CD8-positive, alpha-beta memory T cell (primary cell): ENCODE measurements at regions not wholly inside any gene's neighbourhood (a gene's known extent, or its start where the extent isn't known, plus 50 kb on each side); places are given as distances from the start of the nearest gene placed in this dataset.
A peak's percentile ranks its signal among the peaks of the same experiment; 100 is the strongest.

Experiments used
- CTCF ChIA-PET: fragments of 350-600 bp; sonication (Branson Sonifier 250); formaldehyde crosslinking; loops from one replicate; lab custom pipeline; 2021; ENCODE audit warnings: antibody characterized with exemption; lab: Charles Lee
- POLR2A ChIA-PET: fragments of 350-600 bp; sonication (Branson Sonifier 250); formaldehyde crosslinking; loops from one replicate; lab custom pipeline; 2021; ENCODE audit warnings: antibody characterized with exemption; lab: Charles Lee
- DNase-seq, 5 donors: peaks; one replicate each; pipeline versions ENCODE4 v3.0.0 to v3.0.0-alpha.2; 2020 to 2022; ENCODE audit warnings: mixed read lengths in 1 of 5
- H3K27ac ChIP-seq: one replicate; pipeline ENCODE4 v1.7.0; 2013; ENCODE audit warnings: low read depth, mild to moderate bottlenecking, low read length, moderate library complexity
- H3K27me3 ChIP-seq: 2 replicates; pipeline ENCODE4 v1.7.0; 2013; ENCODE audit warnings: low read length, mild to moderate bottlenecking; ENCODE audit not compliant: insufficient read depth, poor library complexity, severe bottlenecking
- H3K36me3 ChIP-seq: 2 replicates; pipeline ENCODE4 v1.7.0; 2013; ENCODE audit warnings: mild to moderate bottlenecking, low read length, moderate library complexity; ENCODE audit not compliant: insufficient read depth
- H3K4me1 ChIP-seq: 2 replicates; pipeline ENCODE4 v1.7.0; 2013; ENCODE audit warnings: mild to moderate bottlenecking, low read length, moderate library complexity; ENCODE audit not compliant: insufficient read depth
- H3K4me3 ChIP-seq: 2 replicates; pipeline ENCODE4 v1.7.0; 2013; ENCODE audit warnings: mild to moderate bottlenecking, low read length
- H3K9me3 ChIP-seq: 2 replicates; pipeline ENCODE4 v1.7.0; 2013; ENCODE audit warnings: mild to moderate bottlenecking, low read length
- H3K27ac Mint-ChIP-seq, 8 donors: one replicate each; pipeline ENCODE4 v1.8.0; 2020 to 2021; ENCODE audit warnings: mixed read lengths in 8 of 8, mild to moderate bottlenecking in 6 of 8, inconsistent platforms in 3 of 8, moderate library complexity in 3 of 8
- H3K27me3 Mint-ChIP-seq, 2 donors: one replicate each; pipeline ENCODE4 v1.8.0; 2020 to 2021; ENCODE audit warnings: mixed read lengths in 2 of 2, mild to moderate bottlenecking in 1 of 2, moderate library complexity in 1 of 2
- H3K36me3 Mint-ChIP-seq, 3 donors: one replicate each; pipeline ENCODE4 v1.8.0; 2020 to 2021; ENCODE audit warnings: mixed read lengths in 3 of 3, inconsistent platforms in 1 of 3, mild to moderate bottlenecking in 1 of 3
- H3K4me1 Mint-ChIP-seq, 3 donors: one replicate each; pipeline ENCODE4 v1.8.0; 2020 to 2021; ENCODE audit warnings: mixed read lengths in 3 of 3, inconsistent platforms in 1 of 3, mild to moderate bottlenecking in 1 of 3
- H3K4me3 Mint-ChIP-seq, 7 donors: one replicate each; pipeline ENCODE4 v1.8.0; 2020 to 2021; ENCODE audit warnings: mixed read lengths in 7 of 7, mild to moderate bottlenecking in 6 of 7, moderate library complexity in 4 of 7, inconsistent platforms in 2 of 7
- H3K9me3 Mint-ChIP-seq, 5 donors: one replicate each; pipeline ENCODE4 v1.8.0; 2020 to 2022; ENCODE audit warnings: mixed read lengths in 5 of 5, mild to moderate bottlenecking in 3 of 5, moderate library complexity in 2 of 5, inconsistent platforms in 1 of 5

GRCh38 chr18:22355598-22355997 is 62.1 kb downstream of the CTAGE1 start:
- Histone ChIP-seq H3K9me3 (no peaks in the 10 kb centered on the region), H3K4me3 (no peak overlapping the region), H3K27ac (no peak overlapping the region), H3K36me3 (no peaks in the 10 kb centered on the region), H3K4me1 (no peaks in the 10 kb centered on the region), H3K27me3 (no peaks in the 10 kb centered on the region)
- Mint-ChIP-seq H3K4me1 (peaks cover 0 to 1% (median under 1%) of the 10 kb centered on the region in 3 donors), H3K27ac (no peak overlapping the region), H3K27me3 (no peaks in the 10 kb centered on the region), H3K9me3 (peaks cover 0 to 5% (median 0%) of the 10 kb centered on the region in 5 donors), H3K4me3 (no peak overlapping the region), H3K36me3 (no peaks in the 10 kb centered on the region)
- ChIA-PET CTCF (interaction anchor here (1.0 to 1.5 kb wide), 2 partner anchors 8 to 24 kb away, joined by 3 to 4 read pairs; no protein-coding TSS in a partner anchor), POLR2A (interaction anchor here (1.6 kb wide), 1 partner anchor 11 kb away, joined by 6 read pairs; no protein-coding TSS in a partner anchor)
- no peak for DNase-seq

- H3K9me3 ChIP-seq: no peaks in the 10 kb centered on the region
- ChIA-PET POLR2A (interaction anchor here (0.8 kb wide), 1 partner anchor 188 kb away, joined by 3 read pairs; no protein-coding TSS in a partner anchor), CTCF (interaction anchor here (1.0 to 1.5 kb wide), 2 partner anchors 9 to 24 kb away, joined by 3 to 4 read pairs; no protein-coding TSS in a partner anchor)
- H3K27me3 ChIP-seq: no peaks in the 10 kb centered on the region
- Mint-ChIP-seq H3K4me1 (peaks cover under 1 to 6% (median 1%) of the 10 kb centered on the region in 3 donors), H3K36me3 (no peaks in the 10 kb centered on the region), H3K27ac (peak overlapping the region in 1 of 8 donors; percentile 85), H3K27me3 (no peaks in the 10 kb centered on the region), H3K9me3 (peaks cover 0 to 5% (median 0%) of the 10 kb centered on the region in 5 donors), H3K4me3 (peak overlapping the region in 1 of 7 donors; percentile 16)
- no peak overlapping the region for H3K27ac ChIP-seq
- H3K4me1 ChIP-seq: no peaks in the 10 kb centered on the region
- H3K4me3 ChIP-seq: no peak overlapping the region
- no peaks in the 10 kb centered on the region for H3K36me3 ChIP-seq
- DNase-seq: no peak
Measured at GRCh38 chr18:22355069-22355468, 62.6 kb downstream of the CTAGE1 start.

- Mint-ChIP-seq H3K4me3 (peak overlapping the region; percentile 65 to 97 (median 94)), H3K4me1 (peaks cover 40 to 52% (median 45%) of the 10 kb centered on the region in 3 donors), H3K36me3 (peaks cover 0 to 19% (median 1%) of the 10 kb centered on the region in 3 donors), H3K9me3 (peaks cover 0 to 5% (median 1%) of the 10 kb centered on the region in 5 donors), H3K27ac (peak overlapping the region; percentile 87 to 96 (median 94)), H3K27me3 (peaks cover 8 to 13% of the 10 kb centered on the region in 2 donors)
- no peak overlapping the region for H3K4me3 ChIP-seq
- ChIA-PET POLR2A (no interaction called here), CTCF (interaction anchor here (1.5 kb wide), 1 partner anchor 68 kb away, joined by 3 read pairs; no protein-coding TSS in a partner anchor)
- H3K27ac ChIP-seq: no peak overlapping the region
- no peaks in the 10 kb centered on the region for H3K36me3 ChIP-seq
- no peaks in the 10 kb centered on the region for H3K9me3 ChIP-seq
- peaks cover 19% of the 10 kb centered on the region for H3K4me1 ChIP-seq
- H3K27me3 ChIP-seq: no peaks in the 10 kb centered on the region
- no peak for DNase-seq
Measured at GRCh38 chr18:22349966-22350365, 67.7 kb downstream of the CTAGE1 start.

GRCh38 chr18:22349317-22349898 is 68.3 kb downstream of the CTAGE1 start:
- ChIA-PET POLR2A (no interaction called here), CTCF (no interaction called here)
- H3K9me3 Mint-ChIP-seq: peaks cover 0 to 5% (median 1%) of the 10 kb centered on the region in 5 donors
- peaks cover 0 to 19% (median 1%) of the 10 kb centered on the region in 3 donors for H3K36me3 Mint-ChIP-seq
- peak overlapping the region; percentile 52 for H3K4me3 ChIP-seq
- no peaks in the 10 kb centered on the region for H3K36me3 ChIP-seq
- peaks cover 46 to 57% (median 50%) of the 10 kb centered on the region in 3 donors for H3K4me1 Mint-ChIP-seq
- H3K9me3 ChIP-seq: no peaks in the 10 kb centered on the region
- peaks cover 21% of the 10 kb centered on the region for H3K4me1 ChIP-seq
- peak overlapping the region; percentile 71 for H3K27ac ChIP-seq
- no peaks in the 10 kb centered on the region for H3K27me3 ChIP-seq
- no peak for DNase-seq
- H3K4me3 Mint-ChIP-seq: peak overlapping the region; percentile 91 to 98 (median 95)
- H3K27ac Mint-ChIP-seq: peak overlapping the region; percentile 87 to 97 (median 95)
- H3K27me3 Mint-ChIP-seq: peaks cover 8 to 13% of the 10 kb centered on the region in 2 donors

GRCh38 chr18:22348521-22349316 is 69.0 kb downstream of the CTAGE1 start:
- DNase-seq: peak in 2 of 5 donors; percentile 18 to 26
- Mint-ChIP-seq H3K36me3 (peaks cover 0 to 19% (median 1%) of the 10 kb centered on the region in 3 donors), H3K4me1 (peaks cover 53 to 64% (median 57%) of the 10 kb centered on the region in 3 donors), H3K27me3 (peaks cover 8 to 13% of the 10 kb centered on the region in 2 donors), H3K27ac (peak overlapping the region; percentile 95 to 98 (median 98)), H3K9me3 (peaks cover 0 to 5% (median 1%) of the 10 kb centered on the region in 5 donors), H3K4me3 (peak overlapping the region; percentile 95 to 98 (median 96))
- ChIA-PET POLR2A (interaction anchor here (1.1 kb wide), 1 partner anchor 66 kb away, joined by 7 read pairs; no protein-coding TSS in a partner anchor), CTCF (interaction anchor here (0.9 kb wide), 1 partner anchor 15 kb away, joined by 4 read pairs; no protein-coding TSS in a partner anchor)
- Histone ChIP-seq H3K9me3 (no peaks in the 10 kb centered on the region), H3K27ac (peak overlapping the region; percentile 71), H3K27me3 (no peaks in the 10 kb centered on the region), H3K4me1 (peaks cover 28% of the 10 kb centered on the region), H3K36me3 (no peaks in the 10 kb centered on the region), H3K4me3 (peak overlapping the region; percentile 52)

- peak overlapping the region; percentile 71 for H3K27ac ChIP-seq
- POLR2A ChIA-PET: interaction anchor here (1.1 kb wide), 1 partner anchor 66 kb away, joined by 7 read pairs; no protein-coding TSS in a partner anchor
- H3K27me3 ChIP-seq: no peaks in the 10 kb centered on the region
- no peaks in the 10 kb centered on the region for H3K9me3 ChIP-seq
- peak overlapping the region; percentile 94 to 99 (median 98) for H3K27ac Mint-ChIP-seq
- no peaks in the 10 kb centered on the region for H3K36me3 ChIP-seq
- peaks cover 8 to 13% of the 10 kb centered on the region in 2 donors for H3K27me3 Mint-ChIP-seq
- peaks cover 36% of the 10 kb centered on the region for H3K4me1 ChIP-seq
- peak overlapping the region; percentile 94 to 98 (median 96) for H3K4me3 Mint-ChIP-seq
- peaks cover 0 to 5% (median 1%) of the 10 kb centered on the region in 5 donors for H3K9me3 Mint-ChIP-seq
- H3K4me3 ChIP-seq: peak overlapping the region; percentile 28
- CTCF ChIA-PET: interaction anchor here (0.6 to 2.0 kb wide), 5 partner anchors 12 to 110 kb away, joined by 3 to 6 read pairs (median 4); no protein-coding TSS in a partner anchor
- peaks cover 0 to 19% (median 1%) of the 10 kb centered on the region in 3 donors for H3K36me3 Mint-ChIP-seq
- peak in 3 of 5 donors; percentile 42 to 62 (median 45) for DNase-seq
- H3K4me1 Mint-ChIP-seq: peaks cover 61 to 73% (median 66%) of the 10 kb centered on the region in 3 donors
Measured at GRCh38 chr18:22347606-22348511, 69.9 kb downstream of the CTAGE1 start.
